HepG2 (cell line): ENCODE measurements at regions not wholly inside any gene's neighbourhood (a gene's known extent, or its start where the extent isn't known, plus 50 kb on each side); places are given as distances from the start of the nearest gene placed in this dataset.

Experiments used
- ATAC-seq: fragments of 200-7000 bp; cut with Tn5 transposase; 3 replicates; pipeline ENCODE4 v1.9.1; 2020; ENCODE audit warnings: mild to moderate bottlenecking, moderate library complexity
- BruUV-seq: library from RNA; stranded (reverse); fragments of 400-500 nt; replicated peaks from 2 replicates; lab custom pipeline; 2021; lab: Mats Ljungman, UMichigan
- CTCF ChIA-PET: fragments of 300-600 bp; formaldehyde crosslinking; extraction: SDS; loops from one replicate; lab custom pipeline; 2021; ENCODE audit warnings: low total read pairs, inconsistent platforms, low intra/inter-chr PET ratio; lab: Yijun Ruan, JAX
- POLR2A ChIA-PET: fragments of 350-600 bp; sonication (Branson Sonifier 250); formaldehyde crosslinking; loops from one replicate; lab custom pipeline; 2020; ENCODE audit warnings: antibody characterized with exemption, inconsistent platforms; lab: Yijun Ruan, JAX
- DNase-seq: peaks from one replicate; pipeline ENCODE4 v3.0.0-alpha.2; 2015; ENCODE audit warnings: low spot score
- FAIRE-seq: peaks from 3 replicates; lab custom pipeline; 2011; peaks lifted over from hg19 to GRCh38; lab: Jason Lieb, UNC
- H2AFZ ChIP-seq: one replicate; pipeline ENCODE4 v1.6.1; 2011; ENCODE audit warnings: low read length, inconsistent platforms
- H3K27ac ChIP-seq: fragments of 300-600 bp; 3 replicates; pipeline ENCODE4 v1.8.0; 2011; ENCODE audit warnings: mixed run types, mild to moderate bottlenecking, mixed read lengths, low read length, inconsistent platforms; ENCODE audit not compliant: insufficient read depth; ENCODE audit errors: extremely low read length
- H3K27me3 ChIP-seq, 2 experiments: fragments of 200-600 bp in 1 of 2; 2 replicates in 1 of 2; 3 replicates in 1 of 2; pipeline versions ENCODE4 v1.6.0 to v1.8.0; 2011; ENCODE audit warnings: low read length in 2 of 2, mild to moderate bottlenecking in 2 of 2, moderate library complexity in 2 of 2, inconsistent platforms in 1 of 2; ENCODE audit not compliant: insufficient read depth in 2 of 2, control insufficient read depth in 1 of 2
- H3K36me3 ChIP-seq, 2 experiments: fragments of 200-600 bp in 1 of 2; replicated peaks in 1 of 2; 2 replicates in 1 of 2; 3 replicates in 1 of 2; pipeline versions ENCODE4 v1.5.1 to v1.8.0; 2011; ENCODE audit warnings: low read length in 2 of 2, inconsistent platforms in 1 of 2; ENCODE audit not compliant: insufficient read depth in 2 of 2, control insufficient read depth in 1 of 2
- H3K4me1 ChIP-seq: 2 replicates; pipeline ENCODE4 v1.5.1; 2012; ENCODE audit warnings: low read length, inconsistent platforms; ENCODE audit not compliant: insufficient read depth
- H3K4me2 ChIP-seq: 2 replicates; pipeline ENCODE4 v1.6.0; 2011; ENCODE audit warnings: low read depth, low read length, inconsistent platforms
- H3K4me3 ChIP-seq, 3 experiments: fragments of 200-600 bp in 1 of 3; sonication (generic), shearing (Covaris generic) in 1 of 3; replicated peaks in 1 of 3; 2 replicates each; pipeline ENCODE4 v1.5.1; 2011 to 2016; ENCODE audit warnings: low read length in 3 of 3, inconsistent platforms in 2 of 3, low read depth in 2 of 3, mild to moderate bottlenecking in 2 of 3, control low read depth in 1 of 3, mixed read lengths in 1 of 3; ENCODE audit not compliant: insufficient read depth in 1 of 3
- H3K79me2 ChIP-seq: one replicate; pipeline ENCODE4 v1.6.1; 2011; ENCODE audit warnings: low read length, inconsistent platforms; ENCODE audit not compliant: insufficient read depth
- H3K9ac ChIP-seq: 2 replicates; pipeline ENCODE4 v1.6.0; 2011; ENCODE audit warnings: mild to moderate bottlenecking, low read depth, low read length, inconsistent platforms; ENCODE audit not compliant: insufficient read depth
- H3K9me3 ChIP-seq: 2 replicates; pipeline ENCODE4 v1.5.1; 2012; ENCODE audit warnings: mild to moderate bottlenecking, low read length
- H4K20me1 ChIP-seq: 2 replicates; pipeline ENCODE4 v1.6.0; 2011; ENCODE audit warnings: inconsistent platforms, mild to moderate bottlenecking, low read length, moderate library complexity; ENCODE audit not compliant: insufficient read depth
- ELF3 ChIP-seq: IDR thresholded peaks from 2 replicates; pipeline ENCODE4 v1.6.1; 2016; ENCODE audit warnings: missing genetic modification reagents, missing compliant biosample characterization
- ISL2 ChIP-seq: sonication (generic); formaldehyde crosslinking; IDR thresholded peaks from 2 replicates; pipeline ENCODE4 v1.5.0; 2020; ENCODE audit warnings: missing genetic modification reagents
- NFKB2 ChIP-seq: sonication (generic); formaldehyde crosslinking; IDR thresholded peaks from 2 replicates; pipeline ENCODE4 v1.4.0; 2020; ENCODE audit warnings: missing genetic modification reagents, borderline replicate concordance
- SMARCC2 ChIP-seq: fragments of 450-650 bp; IDR thresholded peaks from 2 replicates; pipeline ENCODE4 v1.6.1; 2017; ENCODE audit warnings: antibody characterized with exemption, mild to moderate bottlenecking
- ZNF367 ChIP-seq: sonication (generic); formaldehyde crosslinking; IDR thresholded peaks from 2 replicates; pipeline ENCODE4 v1.4.0; 2020; ENCODE audit warnings: missing genetic modification reagents, borderline replicate concordance
- ZNF563 ChIP-seq: sonication (generic); formaldehyde crosslinking; IDR thresholded peaks from 2 replicates; pipeline ENCODE4 v1.8.0; 2022; ENCODE audit warnings: mild to moderate bottlenecking, moderate library complexity, missing genetic modification reagents
- ZNF605 ChIP-seq: sonication (generic); formaldehyde crosslinking; IDR thresholded peaks from 2 replicates; pipeline ENCODE4 v1.8.0; 2022; ENCODE audit warnings: mild to moderate bottlenecking, missing genetic modification reagents
- ZNF781 ChIP-seq: sonication (generic); formaldehyde crosslinking; IDR thresholded peaks from 2 replicates; pipeline ENCODE4 v1.5.1; 2020; ENCODE audit warnings: borderline replicate concordance, mild to moderate bottlenecking, missing genetic modification reagents; ENCODE audit errors: not compliant biosample characterization
- ZNF788 ChIP-seq: sonication (generic); formaldehyde crosslinking; IDR thresholded peaks from 2 replicates; pipeline ENCODE4 v1.5.0; 2020; ENCODE audit warnings: mild to moderate bottlenecking, missing genetic modification reagents, borderline replicate concordance
- ZSCAN30 ChIP-seq: sonication (generic); formaldehyde crosslinking; IDR thresholded peaks from 2 replicates; pipeline ENCODE4 v1.5.0; 2020; ENCODE audit warnings: mild to moderate bottlenecking, missing genetic modification reagents
- WGBS: methylation state at CpG from one replicate; pipeline ENCODE4 v1.1.6; 2017; ENCODE audit warnings: low lambda C conversion rate; 5-methylcytosine and 5-hydroxymethylcytosine counted together
- in situ Hi-C: cut with HindIII; loops from 2 replicates; pipeline ENCODE4 v1.10.0; 2017; ENCODE audit warnings: low pct_unique_long_range_greater_than_20kb; ENCODE audit not compliant: extremely low pct_ligation_motif_present
- intact Hi-C: fragments of 100-400 bp; cut with micrococcal nuclease; formaldehyde crosslinking; loops from one replicate; pipeline ENCODE4 v1.10.0; 2022; ENCODE audit not compliant: unreplicated experiment
- TF ChIP-seq, protein P1 (sequence below), 2 experiments: sonication (generic) in 1 of 2; formaldehyde crosslinking in 1 of 2; IDR thresholded peaks; 2 replicates each; pipeline versions ENCODE4 v1.4.0 to v1.6.1; 2018 to 2020; ENCODE audit warnings: missing genetic modification reagents in 2 of 2, borderline replicate concordance in 1 of 2, low read depth in 1 of 2, mild to moderate bottlenecking in 1 of 2, missing biosample characterization in 1 of 2
- TF ChIP-seq, protein P2 (sequence below): sonication (generic); formaldehyde crosslinking; IDR thresholded peaks from 2 replicates; pipeline ENCODE4 v1.8.1; 2023; ENCODE audit warnings: mild to moderate bottlenecking, moderate library complexity, missing genetic modification reagents

DNA sequence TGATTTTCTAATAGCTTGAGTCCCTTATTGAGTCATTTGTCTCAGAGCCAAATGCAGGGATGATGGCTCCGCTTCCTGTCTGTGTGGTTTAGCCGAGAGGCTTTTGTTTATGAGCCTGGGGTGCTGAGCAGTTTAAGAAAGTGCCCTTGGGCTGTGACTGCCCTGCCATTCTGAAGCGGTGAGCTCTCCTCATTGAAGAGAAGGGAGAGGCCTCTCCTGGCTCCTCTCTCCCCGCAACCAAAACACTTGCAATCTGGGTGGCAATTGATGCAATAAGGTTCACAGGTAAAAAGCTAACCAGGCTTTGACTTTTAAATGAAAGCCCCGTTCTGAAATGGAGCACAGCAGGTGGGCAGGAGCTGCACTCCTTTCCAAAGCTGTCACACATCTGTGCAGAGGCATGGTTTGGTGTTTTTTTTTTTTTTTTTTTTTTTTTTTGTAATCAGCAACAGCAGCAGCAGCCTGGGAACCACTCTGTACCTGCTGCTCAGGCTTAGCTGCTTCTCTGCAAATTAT lies 403.7 kb downstream of the SIPA1L2 start:
- H3K79me2 ChIP-seq = no peaks in the 10 kb centered on the region
- H4K20me1 ChIP-seq = no peaks in the 10 kb centered on the region
- no peak for ATAC-seq
- DNase-seq = no peak
- no peaks in the 10 kb centered on the region for H3K4me1 ChIP-seq
- H3K27me3 ChIP-seq = no peaks in the 10 kb centered on the region
- H2AFZ ChIP-seq = no peak overlapping the region
- ChIA-PET CTCF (no interaction called here), POLR2A (no interaction called here)
- H3K36me3 ChIP-seq = no peaks in the 10 kb centered on the region
- H3K9ac ChIP-seq = no peak overlapping the region
- no TSS peak for BruUV-seq
- intact Hi-C loops = no loop called here
- in situ Hi-C loops = no loop called here
- TF ChIP-seq ZNF788 (no peak), ISL2 (CRISPR knock-in tag) (no peak)
- FAIRE-seq = no peak
- WGBS = 28% methylated on average over 5 of the region's 5 CpGs
- no peak overlapping the region for H3K4me2 ChIP-seq
- H3K27ac ChIP-seq = no peak overlapping the region
- H3K9me3 ChIP-seq = no peaks in the 10 kb centered on the region
- H3K4me3 ChIP-seq = no peak overlapping the region

DNA sequence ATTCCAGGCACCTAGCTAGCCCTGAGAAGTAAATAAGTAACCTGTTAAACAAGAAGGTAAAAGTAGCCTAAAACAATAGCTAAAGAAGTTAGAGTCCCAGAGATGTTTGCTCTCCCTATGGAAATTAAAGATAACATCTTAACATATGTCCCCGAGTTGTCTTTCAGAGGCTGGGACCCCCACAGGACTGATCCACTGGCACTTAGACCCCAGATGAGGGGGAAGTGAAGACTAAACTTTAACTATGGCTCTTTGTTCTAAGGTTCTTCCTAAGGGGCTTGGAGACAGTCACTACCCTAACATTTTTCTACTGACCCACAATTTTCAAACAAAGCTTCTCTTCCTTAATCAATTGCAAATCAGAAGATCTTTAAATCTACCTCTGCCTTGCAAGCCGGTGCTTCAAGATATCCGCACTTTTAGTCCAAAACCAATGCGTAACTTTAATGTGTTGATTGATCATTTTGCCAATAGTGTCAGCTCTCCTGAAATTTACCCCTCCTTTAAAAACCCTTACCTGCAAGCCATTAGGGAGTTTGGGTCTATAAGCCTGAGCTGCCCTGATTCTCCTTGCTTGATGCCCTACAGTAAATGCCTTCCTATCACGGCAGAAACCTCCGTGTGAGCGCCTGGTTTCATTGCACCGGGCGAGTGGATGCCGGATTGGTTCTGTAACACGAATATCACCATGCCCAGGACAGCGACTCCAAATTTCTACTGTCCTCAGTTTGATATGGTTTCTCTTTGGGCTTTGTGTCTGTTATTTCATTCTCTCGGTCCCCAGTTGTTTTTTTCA lies 404.4 kb downstream of the SIPA1L2 start:
- H3K9ac ChIP-seq = no peak overlapping the region
- intact Hi-C loops (no loop called here), in situ Hi-C loops (no loop called here)
- no peak overlapping the region for H3K27ac ChIP-seq
- no peaks in the 10 kb centered on the region for H3K27me3 ChIP-seq
- POLR2A ChIA-PET = no interaction called here
- no peak for DNase-seq
- no peak for ATAC-seq
- H3K4me1 ChIP-seq = no peaks in the 10 kb centered on the region
- no peak overlapping the region for H2AFZ ChIP-seq
- 50% methylated on average over 13 of the region's 13 CpGs for WGBS
- H3K4me3 ChIP-seq = no peak overlapping the region
- no peaks in the 10 kb centered on the region for H4K20me1 ChIP-seq
- H3K9me3 ChIP-seq = no peaks in the 10 kb centered on the region
- no peaks in the 10 kb centered on the region for H3K79me2 ChIP-seq
- no TSS peak for BruUV-seq
- no peak overlapping the region for H3K4me2 ChIP-seq
- TF ChIP-seq ZNF563 (CRISPR knock-in tag) (no peak), ZNF781 (CRISPR knock-in tag) (no peak), NFKB2 (no peak), SMARCC2 (no peak), ELF3 (CRISPR knock-in tag) (no peak), ZNF367 (CRISPR knock-in tag) (no peak), ZSCAN30 (CRISPR knock-in tag) (no peak), ZNF605 (CRISPR knock-in tag) (no peak)
- TF ChIP-seq, protein P1, sequence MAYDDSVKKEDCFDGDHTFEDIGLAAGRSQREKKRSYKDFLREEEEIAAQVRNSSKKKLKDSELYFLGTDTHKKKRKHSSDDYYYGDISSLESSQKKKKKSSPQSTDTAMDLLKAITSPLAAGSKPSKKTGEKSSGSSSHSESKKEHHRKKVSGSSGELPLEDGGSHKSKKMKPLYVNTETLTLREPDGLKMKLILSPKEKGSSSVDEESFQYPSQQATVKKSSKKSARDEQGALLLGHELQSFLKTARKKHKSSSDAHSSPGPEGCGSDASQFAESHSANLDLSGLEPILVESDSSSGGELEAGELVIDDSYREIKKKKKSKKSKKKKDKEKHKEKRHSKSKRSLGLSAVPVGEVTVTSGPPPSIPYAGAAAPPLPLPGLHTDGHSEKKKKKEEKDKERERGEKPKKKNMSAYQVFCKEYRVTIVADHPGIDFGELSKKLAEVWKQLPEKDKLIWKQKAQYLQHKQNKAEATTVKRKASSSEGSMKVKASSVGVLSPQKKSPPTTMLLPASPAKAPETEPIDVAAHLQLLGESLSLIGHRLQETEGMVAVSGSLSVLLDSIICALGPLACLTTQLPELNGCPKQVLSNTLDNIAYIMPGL (CRISPR knock-in tag; IDR thresholded peaks at IDR 0.05; ENCODE audit: borderline replicate concordance in 1 of 2, low read depth in 1 of 2) = no peak
- TF ChIP-seq, protein P2, sequence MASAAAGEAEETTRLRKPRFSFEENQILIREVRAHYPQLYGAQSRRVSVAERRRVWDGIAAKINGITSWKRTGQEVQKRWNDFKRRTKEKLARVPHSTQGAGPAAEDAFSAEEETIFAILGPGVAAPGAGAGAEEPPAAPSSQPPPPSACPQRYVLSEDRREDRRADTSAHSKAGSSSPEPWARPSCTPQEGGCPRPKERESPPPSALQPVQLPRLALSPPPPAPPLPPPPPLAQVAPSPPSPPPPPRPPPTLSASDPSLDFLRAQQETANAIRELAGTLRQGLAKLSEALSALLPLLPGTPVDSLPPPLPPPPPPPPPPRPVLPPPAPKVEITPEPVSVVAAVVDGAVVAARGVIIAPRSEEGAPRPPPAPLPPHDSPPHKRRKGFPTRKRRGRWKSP = no peak
- CTCF ChIA-PET = no interaction called here
- no peak for FAIRE-seq
- H3K36me3 ChIP-seq = no peaks in the 10 kb centered on the region
